ENCODE measurements at regions not wholly inside any gene's neighbourhood (a gene's known extent, or its start where the extent isn't known, plus 50 kb on each side); places are given as distances from the start of the nearest gene placed in this dataset.
"Not testable (repeated sequence)": the region's sequence is repeated elsewhere in the genome, so short reads cannot be mapped to it uniquely, and the experiment has no call there.

- TF ChIP-seq POLR2A (IDR thresholded peaks at IDR 0.05) (no peak), CTCF (IDR thresholded peaks at IDR 0.05) (no peak)
- no peaks in the 10 kb centered on the region for H3K27me3 ChIP-seq
- WGBS (ENCODE audit: insufficient coverage, low coverage, low lambda C conversion rate, missing lambda C conversion rate): 33% methylated on average over 2 of the region's 2 CpGs
- ATAC-seq (peak in 1 of 4 donors; percentile 33), DNase-seq (no peak)
- H3K36me3 ChIP-seq: no peaks in the 10 kb centered on the region
- H3K27ac ChIP-seq: no peak overlapping the region
- H3K4me1 ChIP-seq: no peaks in the 10 kb centered on the region
- no peaks in the 10 kb centered on the region for H3K9me3 ChIP-seq
- intact Hi-C loops (cut with DNase I): no loop called here
- H3K4me3 ChIP-seq: no peak overlapping the region
Observed at GRCh38 chr3:147705651-147706051, 296.5 kb downstream of the ZIC1 start.

GRCh38 chr3:147710753-147711152, 301.6 kb downstream of the ZIC1 start:
- H3K36me3 ChIP-seq; H3K27ac ChIP-seq; H3K9me3 ChIP-seq; DNase-seq; H3K4me3 ChIP-seq; H3K27me3 ChIP-seq; H3K4me1 ChIP-seq; ATAC-seq; intact Hi-C loops (cut with DNase I): not testable (repeated sequence)
- WGBS (ENCODE audit: insufficient coverage, low coverage, low lambda C conversion rate, missing lambda C conversion rate): 50% methylated on average over 1 of the region's 1 CpG

GRCh38 chr3:147712357-147712756, 303.2 kb downstream of the ZIC1 start:
- ATAC-seq (no peak), DNase-seq (no peak)
- no peaks in the 10 kb centered on the region for H3K9me3 ChIP-seq
- no peaks in the 10 kb centered on the region for H3K4me1 ChIP-seq
- TF ChIP-seq POLR2A (IDR thresholded peaks at IDR 0.05) (no peak), CTCF (IDR thresholded peaks at IDR 0.05) (no peak)
- no peaks in the 10 kb centered on the region for H3K36me3 ChIP-seq
- H3K27me3 ChIP-seq: no peaks in the 10 kb centered on the region
- intact Hi-C loops (cut with DNase I): no loop called here
- 40% methylated on average over 1 of the region's 5 CpGs for WGBS (ENCODE audit: insufficient coverage, low coverage, low lambda C conversion rate, missing lambda C conversion rate)
- H3K27ac ChIP-seq: no peak overlapping the region
- H3K4me3 ChIP-seq: no peak overlapping the region

- H3K27ac ChIP-seq; intact Hi-C loops (cut with DNase I); H3K27me3 ChIP-seq; ATAC-seq; H3K9me3 ChIP-seq; H3K4me3 ChIP-seq; DNase-seq; H3K4me1 ChIP-seq; H3K36me3 ChIP-seq: not testable (repeated sequence)
- 39% methylated on average over 4 of the region's 5 CpGs for WGBS (ENCODE audit: insufficient coverage, low coverage, low lambda C conversion rate, missing lambda C conversion rate)
Observed at GRCh38 chr3:147712758-147713157, 303.6 kb downstream of the ZIC1 start.

GRCh38 chr3:147713234-147714133, 304.3 kb downstream of the ZIC1 start:
- Histone ChIP-seq H3K4me1 (no peaks in the 10 kb centered on the region), H3K36me3 (no peaks in the 10 kb centered on the region), H3K27me3 (no peaks in the 10 kb centered on the region), H3K4me3 (no peak overlapping the region), H3K9me3 (no peaks in the 10 kb centered on the region), H3K27ac (no peak overlapping the region)
- ATAC-seq: no peak
- 59% methylated on average over 5 of the region's 7 CpGs for WGBS (ENCODE audit: insufficient coverage, low coverage, low lambda C conversion rate, missing lambda C conversion rate)
- no peak for DNase-seq
- intact Hi-C loops (cut with DNase I): no loop called here
- TF ChIP-seq CTCF (IDR thresholded peaks at IDR 0.05): no peak
- no peak for TF ChIP-seq POLR2A (IDR thresholded peaks at IDR 0.05)
